Stimulated activated CD4-positive, alpha-beta T cell treated with anti-CD3 and anti-CD28 coated beads, Interleukin-2, amount 100 ng/mL, for 48 hours (primary cell): ENCODE measurements at regions not wholly inside any gene's neighbourhood (a gene's known extent, or its start where the extent isn't known, plus 50 kb on each side); places are given as distances from the start of the nearest gene placed in this dataset.

Experiments used
- DNase-seq, 2 donors: peaks; one replicate each; pipeline ENCODE4 v3.0.0-alpha.2; 2020

GRCh38 chr12:28601570-28602058, 411.4 kb downstream of the CCDC91 start:
- DNase-seq, result no peak

DNA sequence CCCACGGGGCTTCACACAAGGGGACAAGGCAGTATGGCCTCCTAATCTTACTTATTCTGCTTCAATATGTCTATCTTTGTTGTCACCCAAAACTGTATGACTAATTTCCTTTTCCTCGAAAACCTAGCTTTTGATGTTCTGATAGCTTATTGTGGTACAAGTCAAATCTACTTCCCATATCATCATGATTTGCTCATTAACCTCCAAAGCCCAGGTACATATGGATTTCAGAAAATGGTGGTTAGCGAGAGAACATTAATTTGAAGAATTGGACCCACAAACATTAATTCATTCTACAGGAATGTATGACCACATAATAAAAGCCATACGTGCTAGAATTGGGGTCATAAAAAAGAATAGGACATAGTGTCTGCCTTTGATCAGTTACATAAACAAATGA, 412.5 kb downstream of the CCDC91 start:
- no peak for DNase-seq

DNA sequence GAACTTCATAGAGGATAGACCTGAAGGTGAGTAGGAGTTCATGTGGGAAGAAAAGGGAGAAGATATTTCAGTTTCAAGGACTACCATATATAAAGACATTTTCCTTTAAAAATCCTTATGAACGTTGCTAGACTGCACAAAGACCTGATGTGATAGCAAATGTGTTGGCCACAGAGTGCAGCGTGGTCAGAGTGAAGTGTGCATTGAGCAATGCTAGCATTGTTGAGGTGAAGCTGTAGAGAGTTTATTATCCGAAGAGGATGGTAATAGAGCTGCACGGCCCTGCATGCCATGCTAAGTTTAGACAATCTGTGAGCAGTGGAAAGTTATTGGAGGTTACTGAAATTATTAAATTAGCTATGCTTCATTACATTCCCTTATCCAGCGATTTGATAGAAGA, 413.0 kb downstream of the CCDC91 start:
- DNase-seq, result no peak

- DNase-seq, result no peak
Observed at GRCh38 chr12:28603801-28604200, 413.5 kb downstream of the CCDC91 start.

DNA sequence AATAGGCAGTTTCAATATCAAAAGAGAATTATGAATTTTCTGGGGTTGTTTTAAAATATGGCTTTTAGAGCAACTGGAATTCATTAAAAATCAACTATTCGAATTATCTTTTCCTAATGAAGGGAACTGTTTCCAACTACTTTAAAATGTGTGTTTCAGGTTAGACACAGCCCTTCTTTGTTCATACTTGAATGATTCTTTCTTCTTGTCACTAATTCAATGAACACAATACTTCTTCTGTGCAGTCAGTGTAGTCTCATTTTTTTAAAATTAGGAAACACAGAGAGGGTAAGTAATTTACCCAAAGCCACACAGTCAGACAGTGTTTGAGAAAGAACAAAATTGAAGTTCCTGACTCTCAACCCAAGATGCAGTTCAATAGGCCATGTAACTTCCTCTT, 414.0 kb downstream of the CCDC91 start:
- no peak for DNase-seq

DNA sequence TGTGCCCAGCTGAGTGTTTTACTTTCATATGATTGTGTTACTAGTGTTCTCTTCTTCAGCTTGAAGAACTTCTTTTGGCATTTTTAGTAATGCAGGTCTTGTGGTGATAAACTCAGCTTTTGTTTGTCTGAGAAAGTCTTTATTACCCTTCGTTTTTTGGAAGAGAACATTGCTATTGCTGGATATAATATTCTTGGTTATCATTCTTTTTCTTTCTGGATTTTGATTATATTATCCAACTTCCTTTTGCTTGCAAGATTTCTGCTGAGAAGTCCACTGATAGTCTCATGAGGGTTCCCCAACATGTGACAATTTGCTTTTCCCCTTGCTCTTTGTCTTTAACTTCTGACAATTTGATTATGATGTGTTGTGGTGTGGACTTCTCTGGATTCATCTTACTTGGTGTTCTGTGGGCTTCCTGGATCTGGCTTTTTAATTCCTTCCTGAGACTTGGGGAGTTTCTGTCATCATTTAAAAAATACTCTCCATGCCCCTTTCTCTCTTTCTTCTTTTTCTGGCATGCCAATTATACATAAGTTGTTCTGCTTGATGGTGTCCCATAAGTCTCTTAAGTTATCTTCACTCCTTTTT, 416.8 kb downstream of the CCDC91 start:
- no peak for DNase-seq

- DNase-seq, result no peak
Observed at GRCh38 chr12:28610401-28611114, 420.3 kb downstream of the CCDC91 start.

- DNase-seq, result no peak
Observed at GRCh38 chr12:28611115-28611435, 420.8 kb downstream of the CCDC91 start.

GRCh38 chr12:28611449-28611848, 421.2 kb downstream of the CCDC91 start:
- no peak for DNase-seq

DNA sequence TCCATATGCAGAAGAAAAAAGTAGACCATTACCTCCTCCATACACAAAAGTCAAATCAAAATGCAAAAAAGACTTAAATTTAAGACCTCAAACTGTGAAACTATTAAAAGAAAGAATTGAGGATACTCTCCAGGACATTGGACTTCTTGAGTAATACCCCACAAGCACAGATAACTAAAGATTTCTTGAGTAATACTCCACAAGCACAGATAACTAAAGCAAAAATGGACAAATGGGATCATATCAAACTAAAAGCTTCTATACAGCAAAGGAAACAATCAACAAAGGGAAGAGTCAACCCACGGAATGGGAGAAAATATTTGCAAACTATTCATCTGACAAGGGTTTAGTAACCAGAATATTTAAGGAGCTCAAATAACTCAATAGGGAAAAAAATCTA, 427.9 kb downstream of the CCDC91 start:
- no peak for DNase-seq

DNA sequence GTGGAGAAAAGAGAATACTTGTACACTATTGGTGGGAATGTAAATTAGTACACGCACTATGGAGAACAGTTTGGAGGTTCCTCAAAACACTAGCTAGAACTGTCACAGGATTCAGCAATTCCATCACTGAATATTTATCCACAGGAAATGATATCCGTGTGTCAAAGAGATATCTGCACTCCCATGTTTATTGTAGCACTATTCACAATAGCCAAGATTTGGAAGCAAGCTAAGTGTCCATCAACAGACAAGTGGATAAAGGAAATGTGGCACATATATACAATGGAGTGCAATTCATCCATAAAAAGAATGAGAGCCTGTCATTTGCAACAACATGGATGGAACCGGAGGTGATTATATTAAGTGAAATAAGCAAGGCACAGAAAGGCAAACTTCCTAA, 428.5 kb downstream of the CCDC91 start:
- no peak for DNase-seq

GRCh38 chr12:28620281-28620680, 430.0 kb downstream of the CCDC91 start:
- no peak for DNase-seq

DNA sequence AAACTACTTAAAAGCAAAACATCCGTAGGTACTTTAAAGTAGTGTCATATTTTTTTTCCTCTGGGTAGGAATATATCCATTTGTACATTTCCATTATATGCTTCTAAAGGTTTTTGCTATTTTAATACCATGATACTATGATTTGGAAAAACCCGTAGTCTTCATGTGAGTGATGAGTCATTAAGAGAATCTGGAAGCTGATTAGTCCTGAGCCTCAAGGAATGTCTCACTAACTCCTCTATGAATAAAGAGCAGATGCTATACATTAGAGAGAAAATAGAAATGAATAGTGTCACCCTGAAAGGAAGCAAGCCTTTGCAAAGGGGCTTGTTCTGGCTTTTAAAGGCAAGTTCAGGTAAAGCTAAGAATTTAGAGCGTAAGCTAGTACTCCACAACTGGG, 432.1 kb downstream of the CCDC91 start:
- DNase-seq, result no peak

GRCh38 chr12:28626504-28626903, 436.2 kb downstream of the CCDC91 start:
- DNase-seq, result no peak

DNA sequence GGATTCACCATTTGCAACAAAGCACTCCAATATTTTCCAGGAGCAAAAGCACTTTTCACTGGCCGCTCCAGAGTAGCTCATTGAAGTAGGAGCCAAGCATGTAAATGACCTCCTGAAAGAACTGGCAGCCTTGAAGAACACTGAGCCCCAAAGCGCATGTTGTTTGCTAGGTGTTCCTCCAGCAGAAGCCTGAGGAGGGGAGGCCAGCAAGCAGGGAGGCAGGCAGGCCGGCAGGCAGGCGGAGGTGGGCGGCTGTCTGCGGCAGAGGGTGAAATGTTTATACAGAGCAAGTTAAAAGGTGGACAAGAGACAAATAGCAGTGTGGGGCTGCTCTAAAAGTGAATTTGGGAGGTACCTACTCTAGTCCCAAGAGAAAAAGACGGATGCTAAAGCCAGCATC, 439.4 kb downstream of the CCDC91 start:
- no peak for DNase-seq

DNA sequence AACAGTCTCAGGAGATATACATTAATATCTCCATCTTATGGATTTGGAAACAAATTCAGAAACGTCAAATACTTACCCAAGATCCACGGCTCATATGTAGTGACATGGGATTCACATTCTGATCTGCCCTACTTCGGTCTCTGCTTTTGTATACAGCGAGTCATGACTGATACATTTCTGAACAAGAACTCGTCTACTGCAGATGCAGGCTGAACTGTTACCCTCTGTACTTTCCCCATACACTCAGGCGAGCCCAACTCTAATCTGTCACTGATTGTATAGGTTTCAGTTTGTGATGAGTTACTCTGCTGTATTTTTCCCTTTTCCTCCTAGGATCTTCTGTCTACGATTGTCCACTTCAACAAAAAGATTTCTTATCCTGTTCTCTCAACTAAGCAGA, 441.6 kb downstream of the CCDC91 start:
- no peak for DNase-seq

- DNase-seq, result no peak
Observed at GRCh38 chr12:28640519-28640918, 450.3 kb downstream of the CCDC91 start.

GRCh38 chr12:28645436-28645835, 455.2 kb downstream of the CCDC91 start:
- no peak for DNase-seq

GRCh38 chr12:28645891-28646290, 455.6 kb downstream of the CCDC91 start:
- DNase-seq, result no peak

- DNase-seq, result no peak
Observed at GRCh38 chr12:28650906-28651305, 460.6 kb downstream of the CCDC91 start.

- DNase-seq, result no peak
Observed at GRCh38 chr12:28652239-28652638, 462.0 kb downstream of the CCDC91 start.

- DNase-seq, result no peak
Observed at GRCh38 chr12:28681980-28682379, 467.1 kb upstream of the FAR2 start.

DNA sequence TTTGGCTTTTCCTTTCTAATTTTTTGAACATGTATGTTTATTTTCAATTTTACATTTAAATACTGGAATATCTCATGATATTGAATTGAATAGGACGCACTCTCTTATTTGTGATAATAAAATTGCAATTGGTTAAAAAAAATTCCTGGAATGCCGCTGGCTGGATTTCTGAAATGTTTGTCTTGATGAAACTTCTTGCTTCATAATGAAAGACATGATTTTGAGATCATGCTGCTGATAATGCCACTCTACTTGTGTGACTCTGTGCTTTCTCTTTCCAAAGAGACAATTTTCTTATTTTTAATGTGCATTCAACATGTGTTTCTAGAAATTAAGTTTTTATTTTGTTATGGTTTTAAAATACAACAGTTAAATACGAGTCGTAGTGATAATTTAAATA, 465.7 kb upstream of the FAR2 start:
- DNase-seq, result no peak

- no peak for DNase-seq
Observed at GRCh38 chr12:28689398-28690175, 459.5 kb upstream of the FAR2 start.
